ENCODE measurements at regions not wholly inside any gene's neighbourhood (a gene's known extent, or its start where the extent isn't known, plus 50 kb on each side); places are given as distances from the start of the nearest gene placed in this dataset.

DNA sequence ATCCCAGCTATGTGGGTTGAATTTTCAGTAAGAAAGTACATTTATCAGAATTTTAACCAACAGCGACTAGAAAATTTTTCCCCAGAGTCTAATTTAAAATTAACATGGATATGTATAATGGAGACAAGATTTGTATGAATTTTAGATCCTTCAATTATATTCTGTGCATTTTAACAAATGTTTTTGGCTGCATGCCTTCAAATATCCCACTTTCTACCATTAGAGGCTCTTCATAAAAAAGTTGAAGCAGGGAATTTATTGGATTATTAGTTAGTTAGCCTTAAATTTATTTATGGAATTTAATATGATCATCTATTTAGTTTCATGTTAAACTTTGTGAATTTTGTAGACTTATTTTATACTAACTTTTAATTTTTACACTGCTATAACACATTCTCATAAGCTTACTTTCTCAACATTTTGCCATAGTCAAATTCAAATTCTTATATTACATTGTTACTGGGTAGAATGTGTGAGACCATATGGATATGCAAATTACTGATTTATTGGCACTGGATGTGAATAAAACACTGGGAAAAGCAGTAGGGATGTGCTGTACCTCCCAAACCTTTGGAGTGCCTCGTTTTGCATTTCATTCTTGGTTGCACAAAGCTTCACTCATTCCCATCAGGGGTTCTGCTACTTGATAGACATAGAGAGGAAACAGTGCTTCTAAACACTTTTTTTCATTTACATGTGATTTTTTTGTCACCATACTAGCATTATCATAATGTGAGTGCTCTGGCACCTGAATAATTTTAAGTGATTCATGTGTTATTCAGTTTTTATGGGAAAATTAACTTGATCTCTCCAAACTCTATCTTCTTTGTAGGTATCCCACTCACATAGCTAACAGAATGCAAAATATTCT is 491.8 kb upstream of the COX7C start:
- no peaks in the 10 kb centered on the region for H3K36me3 ChIP-seq (ENCODE audit: control insufficient read depth, insufficient read depth, low read length)
- no peak overlapping the region for H3K4me3 ChIP-seq (ENCODE audit: low read depth in 2 of 2, low read length in 2 of 2)
- ChIA-PET POLR2A (interaction anchor here (0.6 kb wide), 1 partner anchor 555 kb away, joined by 4 read pairs; no protein-coding TSS in a partner anchor), CTCF (no interaction called here)
- no peak for DNase-seq (ENCODE audit: low read depth, low spot score)
- no peaks in the 10 kb centered on the region for H3K9me3 ChIP-seq (ENCODE audit: control insufficient read depth, insufficient read depth, low read depth, low read length)
- BruUV-seq (replicated peaks) = no TSS peak
- ATAC-seq = no peak
- in situ Hi-C loops (cut with HindIII; ENCODE audit: low pct_unique_long_range_greater_than_20kb, low sequenced_read_pairs) (no loop called here), intact Hi-C loops (cut with micrococcal nuclease; ENCODE audit: unreplicated experiment) (no loop called here)
- H3K27ac ChIP-seq (ENCODE audit: low read length) = no peak overlapping the region
- no peaks in the 10 kb centered on the region for H3K4me1 ChIP-seq (ENCODE audit: control insufficient read depth, insufficient read depth, low read length)
- TF ChIP-seq REST (IDR thresholded peaks at IDR 0.05; ENCODE audit: insufficient read depth in 1 of 2, low read depth in 2 of 2, low read length in 1 of 2) (no peak), TCF7L2 (IDR thresholded peaks at IDR 0.05; ENCODE audit: low read depth, low read length) (no peak), POLR2AphosphoS5 (IDR thresholded peaks at IDR 0.05; ENCODE audit: low read depth, low read length) (no peak), SIN3A (IDR thresholded peaks at IDR 0.05; ENCODE audit: borderline replicate concordance, insufficient read depth, low read depth, low read length) (no peak), CTCF (IDR thresholded peaks at IDR 0.05) (no peak)
- H3K27me3 ChIP-seq (ENCODE audit: control insufficient read depth, insufficient read depth, low read length) = no peaks in the 10 kb centered on the region

GRCh38 chr5:86127696-86128095 is 490.0 kb upstream of the COX7C start:
- Histone ChIP-seq H3K27me3 (ENCODE audit: control insufficient read depth, insufficient read depth, low read length) (no peaks in the 10 kb centered on the region), H3K9me3 (ENCODE audit: control insufficient read depth, insufficient read depth, low read depth, low read length) (no peaks in the 10 kb centered on the region), H3K4me3 (ENCODE audit: low read depth in 2 of 2, low read length in 2 of 2) (no peak overlapping the region), H3K4me1 (ENCODE audit: control insufficient read depth, insufficient read depth, low read length) (no peaks in the 10 kb centered on the region), H3K27ac (ENCODE audit: low read length) (no peak overlapping the region), H3K36me3 (ENCODE audit: control insufficient read depth, insufficient read depth, low read length) (no peaks in the 10 kb centered on the region)
- intact Hi-C loops (cut with micrococcal nuclease; ENCODE audit: unreplicated experiment) (no loop called here), in situ Hi-C loops (cut with HindIII; ENCODE audit: low pct_unique_long_range_greater_than_20kb, low sequenced_read_pairs) (no loop called here)
- no peak for DNase-seq (ENCODE audit: low read depth, low spot score)
- TF ChIP-seq REST (IDR thresholded peaks at IDR 0.05; ENCODE audit: insufficient read depth in 1 of 2, low read depth in 2 of 2, low read length in 1 of 2) (no peak), SIN3A (IDR thresholded peaks at IDR 0.05; ENCODE audit: borderline replicate concordance, insufficient read depth, low read depth, low read length) (no peak), POLR2AphosphoS5 (IDR thresholded peaks at IDR 0.05; ENCODE audit: low read depth, low read length) (no peak), CTCF (IDR thresholded peaks at IDR 0.05) (no peak), TCF7L2 (IDR thresholded peaks at IDR 0.05; ENCODE audit: low read depth, low read length) (no peak)
- POLR2A ChIA-PET = no interaction called here
- no peak for ATAC-seq
- CTCF ChIA-PET = no interaction called here
- BruUV-seq (replicated peaks) = no TSS peak

Data from Panc1 (cell line).